CD14-positive monocyte (primary cell): ENCODE measurements at regions not wholly inside any gene's neighbourhood (a gene's known extent, or its start where the extent isn't known, plus 50 kb on each side); places are given as distances from the start of the nearest gene placed in this dataset.

ENCODE experiments used
- DNase-seq, 3 donors: peaks; one replicate each; pipeline ENCODE4 v3.0.0-alpha.2; 2011 to 2022
- H2AFZ ChIP-seq: 2 replicates; pipeline ENCODE4 v1.6.0; 2012; ENCODE audit warnings: mild to moderate bottlenecking, low read depth, low read length, inconsistent platforms; ENCODE audit not compliant: insufficient read depth, poor library complexity, severe bottlenecking
- H3K27ac ChIP-seq, 2 donors: 1 replicate in 1 of 2; 2 replicates in 1 of 2; pipeline ENCODE4 v1.5.1; 2012 to 2013; ENCODE audit warnings: low read length in 2 of 2, control low read depth in 1 of 2, inconsistent platforms in 1 of 2, low read depth in 1 of 2, mild to moderate bottlenecking in 1 of 2
- H3K27me3 ChIP-seq, 2 donors: one replicate each; pipeline versions ENCODE4 v1.6.0 to v1.6.1; 2011 to 2013; ENCODE audit warnings: low read length in 2 of 2; ENCODE audit not compliant: control insufficient read depth in 2 of 2, insufficient read depth in 2 of 2
- H3K36me3 ChIP-seq, 2 donors: replicated peaks in 1 of 2; 1 replicate in 1 of 2; 2 replicates in 1 of 2; pipeline versions ENCODE4 v1.5.1 to v1.6.1; 2012 to 2013; ENCODE audit warnings: low read length in 2 of 2, control low read depth in 1 of 2, inconsistent platforms in 1 of 2, mild to moderate bottlenecking in 1 of 2; ENCODE audit not compliant: insufficient read depth in 2 of 2, control insufficient read depth in 1 of 2
- H3K4me1 ChIP-seq, 2 donors: 1 replicate in 1 of 2; 2 replicates in 1 of 2; pipeline versions ENCODE4 v1.5.1 to v1.6.1; 2012 to 2013; ENCODE audit warnings: low read length in 2 of 2, control low read depth in 1 of 2, inconsistent platforms in 1 of 2, mild to moderate bottlenecking in 1 of 2, moderate library complexity in 1 of 2; ENCODE audit not compliant: insufficient read depth in 2 of 2, control insufficient read depth in 1 of 2
- H3K4me2 ChIP-seq: replicated peaks from 2 replicates; pipeline ENCODE3; 2012; ENCODE audit warnings: low read length, moderate library complexity, mild to moderate bottlenecking; ENCODE audit not compliant: poor library complexity, severe bottlenecking; ENCODE audit errors: extremely low read depth
- H3K4me3 ChIP-seq, 3 experiments: fragments of 200-600 bp in 1 of 3; sonication (generic) in 1 of 3; replicated peaks in 1 of 3; 1 replicate in 2 of 3; 2 replicates in 1 of 3; pipeline ENCODE4 v1.5.1; 2011 to 2013; ENCODE audit warnings: low read length in 3 of 3, mild to moderate bottlenecking in 3 of 3, control low read depth in 2 of 3, low read depth in 2 of 3, inconsistent platforms in 1 of 3, moderate library complexity in 1 of 3
- H3K79me2 ChIP-seq: 2 replicates; pipeline ENCODE4 v1.6.0; 2012; ENCODE audit warnings: mild to moderate bottlenecking, control low read depth, inconsistent platforms, low read length, moderate library complexity; ENCODE audit not compliant: insufficient read depth
- H3K9ac ChIP-seq: 2 replicates; pipeline ENCODE4 v1.6.0; 2017; ENCODE audit warnings: low read length, mild to moderate bottlenecking; ENCODE audit not compliant: insufficient read depth, poor library complexity, severe bottlenecking
- H3K9me3 ChIP-seq, 2 donors: replicated peaks in 1 of 2; 1 replicate in 1 of 2; 2 replicates in 1 of 2; pipeline versions ENCODE4 v1.5.1 to v1.6.1; 2012 to 2013; ENCODE audit warnings: low read length in 2 of 2, control low read depth in 1 of 2; ENCODE audit not compliant: control insufficient read depth in 1 of 2, insufficient read depth in 1 of 2
- H4K20me1 ChIP-seq: 2 replicates; pipeline ENCODE4 v1.6.0; 2012; ENCODE audit warnings: mild to moderate bottlenecking, low read length, control low read depth, moderate library complexity; ENCODE audit not compliant: insufficient read depth
- H3K27ac Mint-ChIP-seq, 7 donors: one replicate each; pipeline ENCODE4 v1.8.0; 2020; ENCODE audit warnings: mild to moderate bottlenecking in 7 of 7, mixed read lengths in 7 of 7, moderate library complexity in 6 of 7, inconsistent platforms in 2 of 7
- H3K27me3 Mint-ChIP-seq, 3 donors: one replicate each; pipeline ENCODE4 v1.8.0; 2021 to 2022; ENCODE audit warnings: low read depth in 3 of 3, mild to moderate bottlenecking in 3 of 3, mixed read lengths in 3 of 3, moderate library complexity in 3 of 3, inconsistent platforms in 1 of 3
- H3K36me3 Mint-ChIP-seq, 2 donors: one replicate each; pipeline ENCODE4 v1.8.0; 2020; ENCODE audit warnings: mixed read lengths in 2 of 2, inconsistent platforms in 1 of 2, mild to moderate bottlenecking in 1 of 2
- H3K4me1 Mint-ChIP-seq: one replicate; pipeline ENCODE4 v1.8.0; 2020; ENCODE audit warnings: mild to moderate bottlenecking, mixed read lengths
- H3K4me3 Mint-ChIP-seq, 2 donors: one replicate each; pipeline ENCODE4 v1.8.0; 2020; ENCODE audit warnings: mild to moderate bottlenecking in 2 of 2, mixed read lengths in 2 of 2, moderate library complexity in 1 of 2
- H3K9me3 Mint-ChIP-seq, 7 donors: one replicate each; pipeline ENCODE4 v1.8.0; 2020 to 2022; ENCODE audit warnings: mixed read lengths in 7 of 7, mild to moderate bottlenecking in 6 of 7, moderate library complexity in 6 of 7, inconsistent platforms in 2 of 7
- CTCF ChIP-seq: fragments of 200-600 bp; IDR thresholded peaks from one replicate; pipeline ENCODE4 v1.8.0; 2022; ENCODE audit warnings: antibody characterized with exemption, mild to moderate bottlenecking
- WGBS: methylation state at CpG from one replicate; pipeline ENCODE4 v1.1.5; 2013; ENCODE audit warnings: missing lambda C conversion rate; ENCODE audit not compliant: insufficient coverage; 5-methylcytosine and 5-hydroxymethylcytosine counted together
- intact Hi-C, 2 donors: fragments of 100-400 bp; cut with micrococcal nuclease; formaldehyde crosslinking; loops; one replicate each; pipeline versions ENCODE4 v1.15.0 to v1.15.1; 2023

- Histone ChIP-seq H3K79me2 (no peaks in the 10 kb centered on the region), H3K4me1 (no peaks in the 10 kb centered on the region), H3K27me3 (no peaks in the 10 kb centered on the region), H3K36me3 (no peaks in the 10 kb centered on the region), H3K27ac (no peak overlapping the region), H3K4me2 (no peak overlapping the region), H2AFZ (no peak overlapping the region), H4K20me1 (no peaks in the 10 kb centered on the region), H3K9ac (no peak overlapping the region), H3K4me3 (no peak overlapping the region), H3K9me3 (no peaks in the 10 kb centered on the region)
- no peak for DNase-seq
- H3K36me3 Mint-ChIP-seq, result no peaks in the 10 kb centered on the region
- no peak for TF ChIP-seq CTCF
- H3K4me1 Mint-ChIP-seq, result peaks cover 6% of the 10 kb centered on the region
- no peak overlapping the region for H3K4me3 Mint-ChIP-seq
- H3K9me3 Mint-ChIP-seq, result peaks cover 0 to under 1% (median 0%) of the 10 kb centered on the region in 7 donors
- no peak overlapping the region for H3K27ac Mint-ChIP-seq
- 100% methylated on average over 1 of the region's 5 CpGs for WGBS
- peaks cover 0 to 2% (median 1%) of the 10 kb centered on the region in 3 donors for H3K27me3 Mint-ChIP-seq
- intact Hi-C loops, result no loop called here
Measured at GRCh38 chr1:59238333-59238934, 58.5 kb upstream of the FGGY start.

GRCh38 chr1:59238993-59239392 lies 57.9 kb upstream of the FGGY start:
- DNase-seq, result no peak
- H2AFZ ChIP-seq, result no peak overlapping the region
- no peaks in the 10 kb centered on the region for H3K36me3 ChIP-seq
- no peak overlapping the region for H3K4me2 ChIP-seq
- H3K4me1 ChIP-seq, result no peaks in the 10 kb centered on the region
- intact Hi-C loops, result no loop called here
- no peaks in the 10 kb centered on the region for H3K9me3 ChIP-seq
- no peak overlapping the region for H3K27ac ChIP-seq
- Mint-ChIP-seq H3K36me3 (no peaks in the 10 kb centered on the region), H3K27me3 (peaks cover 0 to 2% (median 1%) of the 10 kb centered on the region in 3 donors), H3K4me3 (no peak overlapping the region), H3K9me3 (peaks cover 0 to 3% (median 0%) of the 10 kb centered on the region in 7 donors), H3K27ac (no peak overlapping the region), H3K4me1 (peaks cover 6% of the 10 kb centered on the region)
- H3K27me3 ChIP-seq, result no peaks in the 10 kb centered on the region
- WGBS, result no CpG with 5 or more reads among the region's 2 CpGs
- TF ChIP-seq CTCF, result no peak
- H3K9ac ChIP-seq, result no peak overlapping the region
- no peaks in the 10 kb centered on the region for H3K79me2 ChIP-seq
- no peak overlapping the region for H3K4me3 ChIP-seq
- no peaks in the 10 kb centered on the region for H4K20me1 ChIP-seq
